ENCODE measurements at regions not wholly inside any gene's neighbourhood (a gene's known extent, or its start where the extent isn't known, plus 50 kb on each side); places are given as distances from the start of the nearest gene placed in this dataset.
A peak's percentile ranks its signal among the peaks of the same experiment; 100 is the strongest.

DNA sequence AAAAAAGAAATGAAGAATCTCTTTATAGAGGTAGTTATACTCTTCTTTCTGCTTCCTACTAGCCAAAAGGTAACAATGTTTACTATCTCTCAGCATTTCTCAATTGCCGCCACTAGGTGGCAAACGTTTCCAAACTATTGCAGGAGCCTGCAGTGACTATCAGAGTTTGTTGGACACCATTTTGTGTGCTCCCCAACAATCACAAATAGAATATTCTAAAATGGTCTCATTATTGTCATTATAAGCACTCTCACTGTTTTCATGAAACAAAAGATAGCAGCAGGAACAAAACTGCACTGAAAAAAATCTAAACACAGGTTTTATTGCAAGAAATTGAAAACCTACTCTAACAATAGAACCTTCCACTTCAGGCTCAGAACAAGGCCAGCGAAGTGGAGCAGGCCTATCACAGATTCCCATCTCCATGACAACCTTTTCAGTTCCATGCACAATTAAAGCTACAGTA, 83.9 kb upstream of the PLPPR4 start:
- Histone ChIP-seq H3K27ac (ENCODE audit: low read depth, low read length) (no peak overlapping the region), H3K36me3 (ENCODE audit: insufficient read depth, low read length) (no peaks in the 10 kb centered on the region), H3K27me3 (ENCODE audit: insufficient read depth, low read length) (no peaks in the 10 kb centered on the region), H3K4me1 (ENCODE audit: insufficient read depth, low read length) (no peaks in the 10 kb centered on the region), H3K9me3 (ENCODE audit: control insufficient read depth in 1 of 2, low read length in 2 of 2) (no peaks in the 10 kb centered on the region), H3K4me3 (ENCODE audit: low read length in 2 of 2) (no peak overlapping the region)
- CTCF ChIA-PET (ENCODE audit: partially characterized antibody): interaction anchor here (0.7 to 3.6 kb wide), 13 partner anchors 9 to 1688 kb away, joined by 3 to 22 read pairs (median 4); no protein-coding TSS in a partner anchor
- H3K9me3 Mint-ChIP-seq: no peaks in the 10 kb centered on the region
- peak; percentile 49 to 63 (median 55) for DNase-seq
- POLR2A ChIA-PET (ENCODE audit: partially characterized antibody): no interaction called here
- intact Hi-C loops (cut with micrococcal nuclease): loop anchor here (1.0 kb wide), 5 partner anchors 301 to 527 kb away; no protein-coding TSS in a partner anchor
- peaks cover 1 to 3% of the 10 kb centered on the region in 2 donors for H3K27me3 Mint-ChIP-seq
- no peak overlapping the region for H3K27ac Mint-ChIP-seq
- H3K36me3 Mint-ChIP-seq: no peaks in the 10 kb centered on the region
- H3K4me1 Mint-ChIP-seq: no peaks in the 10 kb centered on the region
- no peak overlapping the region for H3K4me3 Mint-ChIP-seq

DNA sequence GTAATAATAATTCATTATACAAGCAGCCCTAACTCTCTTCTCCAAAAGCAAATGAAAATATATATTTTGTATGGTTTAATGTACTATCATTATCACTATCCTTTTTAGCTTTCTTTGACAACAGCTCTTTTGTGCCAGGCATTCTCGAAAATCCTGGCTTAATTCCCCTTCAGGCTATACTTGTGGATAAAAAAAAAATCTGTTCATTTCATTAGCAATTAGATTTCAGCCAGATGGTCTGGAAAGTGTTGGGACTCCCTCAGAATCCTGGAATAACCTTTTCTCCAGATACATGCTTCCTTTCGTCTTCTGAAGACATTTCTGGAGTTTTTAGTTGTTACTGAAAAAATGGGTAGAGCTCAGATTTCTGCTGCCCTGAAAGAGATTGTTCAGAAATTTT, 83.4 kb upstream of the PLPPR4 start:
- Mint-ChIP-seq H3K4me3 (no peak overlapping the region), H3K9me3 (no peaks in the 10 kb centered on the region), H3K27ac (peak overlapping the region in 1 of 7 donors; percentile 26), H3K36me3 (no peaks in the 10 kb centered on the region), H3K27me3 (peaks cover 1 to 4% of the 10 kb centered on the region in 2 donors), H3K4me1 (no peaks in the 10 kb centered on the region)
- Histone ChIP-seq H3K4me1 (ENCODE audit: insufficient read depth, low read length) (no peaks in the 10 kb centered on the region), H3K27me3 (ENCODE audit: insufficient read depth, low read length) (no peaks in the 10 kb centered on the region), H3K9me3 (ENCODE audit: control insufficient read depth in 1 of 2, low read length in 2 of 2) (no peaks in the 10 kb centered on the region), H3K36me3 (ENCODE audit: insufficient read depth, low read length) (no peaks in the 10 kb centered on the region), H3K4me3 (ENCODE audit: low read length in 2 of 2) (no peak overlapping the region), H3K27ac (ENCODE audit: low read depth, low read length) (no peak overlapping the region)
- no peak for DNase-seq
- CTCF ChIA-PET (ENCODE audit: partially characterized antibody): interaction anchor here (0.7 to 3.6 kb wide), 13 partner anchors 8 to 1688 kb away, joined by 3 to 22 read pairs (median 4); no protein-coding TSS in a partner anchor
- intact Hi-C loops (cut with micrococcal nuclease): loop anchor here (1.0 kb wide), 5 partner anchors 300 to 526 kb away; no protein-coding TSS in a partner anchor
- POLR2A ChIA-PET (ENCODE audit: partially characterized antibody): no interaction called here

DNA sequence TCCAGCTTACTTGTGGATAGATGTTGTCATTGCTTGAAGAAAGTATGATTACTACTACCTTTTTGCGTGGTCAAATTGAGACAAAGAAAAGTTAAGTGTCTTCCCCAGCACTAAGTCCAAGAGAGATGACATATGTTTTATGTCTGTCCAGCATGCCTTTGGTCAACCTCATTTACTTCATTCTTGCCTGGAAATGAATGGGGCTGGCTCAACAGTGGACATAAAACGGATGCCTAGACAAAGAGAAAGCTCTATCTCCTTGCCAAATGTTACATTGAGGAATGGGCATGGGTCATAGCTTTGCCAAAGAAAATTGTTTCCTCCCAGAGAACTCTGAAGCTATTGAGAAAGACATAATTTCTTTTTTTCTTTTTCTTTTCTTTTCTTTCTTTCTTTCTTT, 82.4 kb upstream of the PLPPR4 start:
- Mint-ChIP-seq H3K4me3 (no peak overlapping the region), H3K27me3 (peaks cover 1 to 4% of the 10 kb centered on the region in 2 donors), H3K9me3 (no peaks in the 10 kb centered on the region), H3K4me1 (no peaks in the 10 kb centered on the region), H3K36me3 (no peaks in the 10 kb centered on the region), H3K27ac (no peak overlapping the region)
- no peaks in the 10 kb centered on the region for H3K4me1 ChIP-seq (ENCODE audit: insufficient read depth, low read length)
- ChIA-PET CTCF (ENCODE audit: partially characterized antibody) (interaction anchor here (0.7 to 3.6 kb wide), 12 partner anchors 11 to 1687 kb away, joined by 3 to 22 read pairs (median 3); no protein-coding TSS in a partner anchor), POLR2A (ENCODE audit: partially characterized antibody) (no interaction called here)
- DNase-seq: no peak
- no peak overlapping the region for H3K4me3 ChIP-seq (ENCODE audit: low read length in 2 of 2)
- H3K36me3 ChIP-seq (ENCODE audit: insufficient read depth, low read length): no peaks in the 10 kb centered on the region
- intact Hi-C loops (cut with micrococcal nuclease): no loop called here
- H3K27me3 ChIP-seq (ENCODE audit: insufficient read depth, low read length): no peaks in the 10 kb centered on the region
- no peaks in the 10 kb centered on the region for H3K9me3 ChIP-seq (ENCODE audit: control insufficient read depth in 1 of 2, low read length in 2 of 2)
- H3K27ac ChIP-seq (ENCODE audit: low read depth, low read length): no peak overlapping the region

DNA sequence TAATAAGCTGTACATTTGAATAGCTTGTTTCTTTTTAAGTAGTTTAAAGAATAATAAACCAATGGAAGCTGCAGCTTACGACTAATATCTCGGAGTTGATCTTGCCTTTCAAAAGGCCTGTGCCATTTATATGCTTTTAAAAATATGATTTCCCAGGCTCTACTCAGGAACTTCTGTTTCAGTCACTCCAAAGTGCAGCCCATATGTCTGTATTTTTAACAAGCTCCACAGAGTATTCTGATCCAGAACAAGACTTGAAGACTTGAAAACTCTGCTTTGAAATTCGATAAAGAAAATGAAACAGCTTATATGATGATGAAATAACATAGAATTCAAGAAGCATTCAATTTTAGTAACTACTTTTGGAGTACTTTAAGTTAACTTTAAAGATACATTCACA, 79.1 kb upstream of the PLPPR4 start:
- H3K27ac Mint-ChIP-seq: no peak overlapping the region
- H3K36me3 Mint-ChIP-seq: no peaks in the 10 kb centered on the region
- no peaks in the 10 kb centered on the region for H3K4me1 Mint-ChIP-seq
- H3K27me3 Mint-ChIP-seq: peaks cover 1 to 7% of the 10 kb centered on the region in 2 donors
- no peaks in the 10 kb centered on the region for H3K27me3 ChIP-seq (ENCODE audit: insufficient read depth, low read length)
- intact Hi-C loops (cut with micrococcal nuclease): no loop called here
- H3K4me3 ChIP-seq (ENCODE audit: low read length in 2 of 2): no peak overlapping the region
- H3K9me3 Mint-ChIP-seq: no peaks in the 10 kb centered on the region
- H3K36me3 ChIP-seq (ENCODE audit: insufficient read depth, low read length): no peaks in the 10 kb centered on the region
- no peak overlapping the region for H3K4me3 Mint-ChIP-seq
- H3K4me1 ChIP-seq (ENCODE audit: insufficient read depth, low read length): no peaks in the 10 kb centered on the region
- H3K27ac ChIP-seq (ENCODE audit: low read depth, low read length): no peak overlapping the region
- no peaks in the 10 kb centered on the region for H3K9me3 ChIP-seq (ENCODE audit: control insufficient read depth in 1 of 2, low read length in 2 of 2)
- CTCF ChIA-PET (ENCODE audit: partially characterized antibody): interaction anchor here (0.9 to 2.7 kb wide), 7 partner anchors 9 to 522 kb away, joined by 3 to 11 read pairs (median 5); no protein-coding TSS in a partner anchor
- no peak for DNase-seq
- POLR2A ChIA-PET (ENCODE audit: partially characterized antibody): no interaction called here

DNA sequence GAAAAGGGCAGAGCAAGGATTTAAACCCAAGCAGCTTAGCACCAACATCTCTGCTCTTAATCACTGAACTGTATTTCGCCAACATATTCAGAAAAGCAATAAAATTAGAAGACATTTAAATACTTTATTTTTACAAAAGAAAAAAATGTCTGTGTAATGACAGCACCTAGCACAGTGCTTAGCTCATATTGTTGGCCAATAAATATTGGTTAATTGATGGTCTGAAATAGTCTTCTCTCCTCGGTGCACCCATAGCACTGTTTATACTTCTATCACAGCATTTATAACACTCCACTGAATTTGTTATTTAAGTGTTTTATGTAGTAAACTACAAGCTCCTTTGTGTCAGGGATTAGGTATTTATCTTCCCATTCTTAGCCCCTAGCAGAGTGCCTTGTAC, 70.9 kb upstream of the PLPPR4 start:
- Histone ChIP-seq H3K4me3 (ENCODE audit: low read length in 2 of 2) (no peak overlapping the region), H3K36me3 (ENCODE audit: insufficient read depth, low read length) (no peaks in the 10 kb centered on the region), H3K9me3 (ENCODE audit: control insufficient read depth in 1 of 2, low read length in 2 of 2) (no peaks in the 10 kb centered on the region), H3K27ac (ENCODE audit: low read depth, low read length) (no peak overlapping the region), H3K4me1 (ENCODE audit: insufficient read depth, low read length) (no peaks in the 10 kb centered on the region), H3K27me3 (ENCODE audit: insufficient read depth, low read length) (no peaks in the 10 kb centered on the region)
- ChIA-PET CTCF (ENCODE audit: partially characterized antibody) (no interaction called here), POLR2A (ENCODE audit: partially characterized antibody) (no interaction called here)
- intact Hi-C loops (cut with micrococcal nuclease): no loop called here
- Mint-ChIP-seq H3K4me1 (no peaks in the 10 kb centered on the region), H3K4me3 (no peak overlapping the region), H3K27me3 (peaks cover 2 to 15% of the 10 kb centered on the region in 2 donors), H3K27ac (no peak overlapping the region), H3K36me3 (no peaks in the 10 kb centered on the region), H3K9me3 (peaks cover 0 to 4% (median under 1%) of the 10 kb centered on the region in 8 donors)
- DNase-seq: no peak

DNA sequence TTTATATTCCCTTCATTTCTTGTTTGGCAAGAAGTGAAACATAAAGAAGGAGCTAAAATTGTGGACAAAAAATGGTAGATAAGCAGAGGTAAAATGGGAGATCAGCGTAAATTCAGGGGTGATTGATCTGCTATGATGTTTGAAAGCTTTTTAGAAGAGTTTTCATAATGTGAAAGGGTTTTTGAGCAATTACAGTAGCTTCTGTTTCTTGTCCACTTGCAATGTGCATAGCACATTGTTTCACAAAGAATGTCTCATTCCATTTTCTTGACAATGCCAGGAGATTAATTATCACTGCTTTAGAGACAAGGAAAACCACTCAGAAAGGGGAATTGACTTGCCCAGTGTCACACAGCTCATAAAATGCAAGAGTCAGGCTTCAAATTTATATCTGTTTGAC, 65.9 kb upstream of the PLPPR4 start:
- DNase-seq: no peak
- Histone ChIP-seq H3K27ac (ENCODE audit: low read depth, low read length) (no peak overlapping the region), H3K27me3 (ENCODE audit: insufficient read depth, low read length) (no peaks in the 10 kb centered on the region), H3K4me3 (ENCODE audit: low read length in 2 of 2) (no peak overlapping the region), H3K36me3 (ENCODE audit: insufficient read depth, low read length) (no peaks in the 10 kb centered on the region), H3K4me1 (ENCODE audit: insufficient read depth, low read length) (no peaks in the 10 kb centered on the region), H3K9me3 (ENCODE audit: control insufficient read depth in 1 of 2, low read length in 2 of 2) (no peaks in the 10 kb centered on the region)
- Mint-ChIP-seq H3K36me3 (no peaks in the 10 kb centered on the region), H3K4me1 (no peaks in the 10 kb centered on the region), H3K27me3 (peaks cover 0 to 2% of the 10 kb centered on the region in 2 donors), H3K9me3 (peaks cover 0 to 2% (median 0%) of the 10 kb centered on the region in 8 donors), H3K27ac (peak overlapping the region in 1 of 7 donors; percentile 43), H3K4me3 (no peak overlapping the region)
- intact Hi-C loops (cut with micrococcal nuclease): no loop called here
- CTCF ChIA-PET (ENCODE audit: partially characterized antibody): interaction anchor here (1.3 kb wide), 1 partner anchor 8 kb away, joined by 5 read pairs; no protein-coding TSS in a partner anchor
- POLR2A ChIA-PET (ENCODE audit: partially characterized antibody): no interaction called here

DNA sequence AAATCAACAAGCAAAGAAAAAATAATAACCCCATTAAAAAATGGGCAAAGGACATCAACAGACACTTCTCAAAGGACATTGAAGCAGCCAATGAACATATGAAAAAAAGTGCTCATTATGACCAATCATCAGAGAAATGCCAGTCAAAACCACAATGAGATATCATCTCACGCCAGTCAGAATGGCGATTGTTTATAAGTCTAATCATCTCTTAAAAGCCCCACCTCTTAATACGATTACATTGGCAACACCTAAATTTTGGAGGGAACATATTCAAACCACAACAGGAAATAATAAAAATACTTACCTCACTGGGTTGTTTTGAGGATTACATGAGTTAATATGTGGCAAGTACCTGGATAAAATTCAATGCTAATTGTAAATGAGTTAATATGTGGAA, 57.1 kb upstream of the PLPPR4 start:
- DNase-seq: no peak

More for the DNA sequence above, 57.1 kb upstream of the PLPPR4 start:
- H3K36me3 Mint-ChIP-seq: no peaks in the 10 kb centered on the region
- no peaks in the 10 kb centered on the region for H3K4me1 ChIP-seq (ENCODE audit: insufficient read depth, low read length)
- H3K4me3 ChIP-seq (ENCODE audit: low read length in 2 of 2): no peak overlapping the region
- H3K9me3 Mint-ChIP-seq: no peaks in the 10 kb centered on the region
- ChIA-PET CTCF (ENCODE audit: partially characterized antibody) (interaction anchor here (1.6 kb wide), 1 partner anchor 9 kb away, joined by 5 read pairs; no protein-coding TSS in a partner anchor), POLR2A (ENCODE audit: partially characterized antibody) (no interaction called here)
- no peak overlapping the region for H3K4me3 Mint-ChIP-seq
- no peak overlapping the region for H3K27ac ChIP-seq (ENCODE audit: low read depth, low read length)
- H3K27me3 ChIP-seq (ENCODE audit: insufficient read depth, low read length): no peaks in the 10 kb centered on the region
- no peaks in the 10 kb centered on the region for H3K36me3 ChIP-seq (ENCODE audit: insufficient read depth, low read length)
- no peak overlapping the region for H3K27ac Mint-ChIP-seq
- H3K27me3 Mint-ChIP-seq: peaks cover 0 to 2% of the 10 kb centered on the region in 2 donors
- intact Hi-C loops (cut with micrococcal nuclease): no loop called here
- H3K9me3 ChIP-seq (ENCODE audit: control insufficient read depth in 1 of 2, low read length in 2 of 2): no peaks in the 10 kb centered on the region
- peaks cover 2 to 7% (median 5%) of the 10 kb centered on the region in 4 donors for H3K4me1 Mint-ChIP-seq
